Keratinocyte (primary cell): ENCODE measurements at regions not wholly inside any gene's neighbourhood (a gene's known extent, or its start where the extent isn't known, plus 50 kb on each side); places are given as distances from the start of the nearest gene placed in this dataset.

ENCODE experiments used
- EZH2 ChIP-seq: IDR thresholded peaks from one replicate; pipeline ENCODE4 v1.6.1; 2012; ENCODE audit warnings: inconsistent platforms, mild to moderate bottlenecking, low read length, moderate library complexity
- TF ChIP-seq, protein P1 (sequence below), 3 experiments: IDR thresholded peaks in 1 of 3; conservative IDR thresholded peaks in 1 of 3; optimal IDR thresholded peaks in 1 of 3; 2 replicates in 2 of 3; 3 replicates in 1 of 3; pipeline versions ENCODE3 to v1.5.1; 2011; ENCODE audit warnings: low read length in 3 of 3, mild to moderate bottlenecking in 3 of 3, moderate library complexity in 2 of 3, control low read depth in 1 of 3, inconsistent platforms in 1 of 3; ENCODE audit not compliant: insufficient read depth in 2 of 3; ENCODE audit errors: extremely low read depth in 1 of 3

- no peak for TF ChIP-seq EZH2
- TF ChIP-seq, protein P1, sequence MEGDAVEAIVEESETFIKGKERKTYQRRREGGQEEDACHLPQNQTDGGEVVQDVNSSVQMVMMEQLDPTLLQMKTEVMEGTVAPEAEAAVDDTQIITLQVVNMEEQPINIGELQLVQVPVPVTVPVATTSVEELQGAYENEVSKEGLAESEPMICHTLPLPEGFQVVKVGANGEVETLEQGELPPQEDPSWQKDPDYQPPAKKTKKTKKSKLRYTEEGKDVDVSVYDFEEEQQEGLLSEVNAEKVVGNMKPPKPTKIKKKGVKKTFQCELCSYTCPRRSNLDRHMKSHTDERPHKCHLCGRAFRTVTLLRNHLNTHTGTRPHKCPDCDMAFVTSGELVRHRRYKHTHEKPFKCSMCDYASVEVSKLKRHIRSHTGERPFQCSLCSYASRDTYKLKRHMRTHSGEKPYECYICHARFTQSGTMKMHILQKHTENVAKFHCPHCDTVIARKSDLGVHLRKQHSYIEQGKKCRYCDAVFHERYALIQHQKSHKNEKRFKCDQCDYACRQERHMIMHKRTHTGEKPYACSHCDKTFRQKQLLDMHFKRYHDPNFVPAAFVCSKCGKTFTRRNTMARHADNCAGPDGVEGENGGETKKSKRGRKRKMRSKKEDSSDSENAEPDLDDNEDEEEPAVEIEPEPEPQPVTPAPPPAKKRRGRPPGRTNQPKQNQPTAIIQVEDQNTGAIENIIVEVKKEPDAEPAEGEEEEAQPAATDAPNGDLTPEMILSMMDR (optimal IDR thresholded peaks at IDR 0.05 in 1 of 3, IDR thresholded peaks at IDR 0.05 in 1 of 3, conservative IDR thresholded peaks at IDR 0.05 in 1 of 3; ENCODE audit: extremely low read depth in 1 of 3, insufficient read depth in 2 of 3, low read length in 3 of 3), result no peak
These were observed 200.3 kb upstream of the SUCLG2 start for GRCh38 chr3:67854663-67855062.
